HG02571 (cell line): ENCODE measurements at regions not wholly inside any gene's neighbourhood (a gene's known extent, or its start where the extent isn't known, plus 50 kb on each side); places are given as distances from the start of the nearest gene placed in this dataset.

Experiments
- ATAC-seq: cut with Tn5 transposase; IDR thresholded peaks from one replicate; pipeline ENCODE4 v1.9.1; 2021; ENCODE audit warnings: mild to moderate bottlenecking, moderate library complexity; ENCODE audit not compliant: unreplicated experiment

- no peak for ATAC-seq
These were observed 136.8 kb upstream of the EPHA4 start for GRCh38 chr2:221708902-221709301.

DNA sequence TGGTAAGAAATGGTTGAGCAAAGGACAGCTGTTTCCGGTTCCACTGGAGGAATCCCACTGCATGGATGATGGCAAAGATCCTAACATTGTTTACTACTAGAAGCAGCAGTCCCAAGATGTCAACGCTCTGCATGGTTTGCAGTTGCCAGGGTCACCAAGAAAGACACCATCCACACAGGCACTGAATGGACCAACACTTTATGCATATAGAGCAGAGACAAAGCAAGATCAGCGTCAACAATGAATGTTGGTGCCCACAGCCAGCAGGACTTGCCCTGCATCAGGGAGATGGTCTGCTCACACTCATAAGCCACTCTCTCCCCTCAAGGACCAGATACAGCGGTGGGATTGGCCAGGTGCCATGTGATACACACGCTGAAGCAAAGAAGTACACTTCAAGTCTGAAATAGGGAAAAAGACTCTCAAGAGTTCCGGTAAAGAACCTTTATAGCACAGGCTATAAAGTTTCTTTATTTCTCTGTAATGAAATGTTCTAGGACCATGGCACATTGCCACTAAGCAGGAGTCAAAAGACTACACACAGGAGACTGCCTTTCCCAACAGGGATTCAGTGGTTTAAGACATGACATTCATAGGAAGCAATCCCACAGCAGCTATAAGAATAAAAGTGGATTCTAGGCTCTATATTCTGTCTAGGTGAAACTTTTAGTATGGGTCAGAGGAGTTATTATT is 133.2 kb upstream of the EPHA4 start:
- ATAC-seq = no peak

DNA sequence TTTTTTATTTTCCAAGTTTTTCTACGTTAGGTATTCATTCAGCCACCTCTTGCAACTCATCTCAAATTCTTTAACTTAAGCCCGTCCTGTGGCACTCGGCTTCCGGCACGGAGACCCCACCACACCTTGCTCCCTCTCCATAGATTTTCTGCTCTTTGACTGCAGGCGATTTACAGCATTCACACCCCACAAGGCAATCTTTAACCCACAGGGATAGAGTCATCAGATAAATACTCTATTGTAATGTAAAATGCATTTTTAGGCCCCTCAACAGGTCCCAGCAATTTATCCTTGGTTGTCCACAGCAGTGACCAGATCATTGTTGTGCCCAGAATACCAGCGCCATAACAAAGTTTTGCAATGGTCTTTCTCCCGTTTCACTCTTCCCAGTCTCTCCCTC is 132.3 kb upstream of the EPHA4 start:
- ATAC-seq = no peak

GRCh38 chr2:221693365-221693764 is 121.3 kb upstream of the EPHA4 start:
- no peak for ATAC-seq

DNA sequence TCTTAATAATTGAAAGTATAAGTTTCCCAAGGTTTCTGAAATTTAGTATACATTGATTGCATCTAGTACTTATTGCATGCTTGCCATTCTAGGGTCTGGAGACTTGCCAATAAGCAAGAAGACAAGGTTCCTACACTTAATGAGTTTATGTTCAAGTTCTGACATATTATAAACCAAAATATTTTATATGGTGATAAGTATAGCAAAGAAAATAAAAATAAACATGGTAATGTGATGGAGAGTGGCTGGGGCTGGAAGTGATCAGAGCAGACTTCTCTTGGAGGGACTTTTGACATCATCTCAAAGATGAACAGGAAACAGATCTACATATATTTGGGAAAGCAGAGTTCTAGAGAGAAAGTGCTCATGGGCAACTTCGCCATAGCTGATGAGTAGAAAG is 119.5 kb upstream of the EPHA4 start:
- ATAC-seq = no peak

- ATAC-seq = no peak
These were observed 117.0 kb upstream of the EPHA4 start for GRCh38 chr2:221689140-221689539.

DNA sequence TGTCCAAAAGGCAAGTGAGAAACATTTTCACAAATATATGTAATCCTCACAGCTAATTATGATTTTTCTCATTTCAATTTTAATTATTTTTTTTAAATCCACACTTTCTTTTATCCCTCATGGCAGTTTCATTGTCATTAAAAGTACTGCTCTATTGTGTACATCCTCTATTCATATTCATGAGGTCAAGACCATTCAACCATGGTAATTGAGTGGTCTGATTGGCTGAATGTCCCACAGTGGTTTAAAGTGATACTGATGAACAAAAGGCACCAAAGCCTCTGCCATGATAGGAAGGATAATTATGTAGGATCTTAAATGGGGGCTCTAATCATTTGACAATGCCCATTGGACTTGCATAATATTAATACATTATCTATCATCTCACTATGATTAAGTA is 108.4 kb upstream of the EPHA4 start:
- ATAC-seq = no peak

GRCh38 chr2:221677688-221678087 is 105.6 kb upstream of the EPHA4 start:
- ATAC-seq = no peak

DNA sequence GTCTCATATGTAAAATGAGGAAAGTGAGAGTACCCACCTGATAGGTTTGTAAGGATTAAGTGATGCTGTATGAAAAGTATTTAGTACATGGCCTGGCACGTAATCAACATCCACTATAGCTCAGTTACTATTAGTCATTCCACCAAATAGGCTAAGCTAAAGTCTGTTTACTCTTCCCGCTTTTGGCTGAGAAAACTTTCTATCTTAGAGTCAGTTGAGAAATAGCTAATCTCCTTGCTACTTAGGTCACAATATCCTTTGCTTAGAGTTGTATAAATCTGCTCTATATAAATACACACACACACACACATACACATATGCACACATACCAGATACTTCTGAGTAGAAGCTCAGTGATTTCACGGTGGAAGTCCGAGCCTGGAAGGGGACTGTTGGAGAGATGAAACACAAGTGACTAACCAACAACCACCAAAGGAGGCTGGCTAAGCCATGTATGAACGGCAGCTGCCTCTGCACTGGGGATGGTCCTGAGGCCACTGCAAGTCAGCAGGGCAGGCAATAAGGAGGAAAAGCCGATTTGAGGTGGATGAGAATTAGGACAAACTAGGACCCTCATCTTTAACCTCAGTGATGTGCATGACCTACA is 104.6 kb upstream of the EPHA4 start:
- no peak for ATAC-seq

DNA sequence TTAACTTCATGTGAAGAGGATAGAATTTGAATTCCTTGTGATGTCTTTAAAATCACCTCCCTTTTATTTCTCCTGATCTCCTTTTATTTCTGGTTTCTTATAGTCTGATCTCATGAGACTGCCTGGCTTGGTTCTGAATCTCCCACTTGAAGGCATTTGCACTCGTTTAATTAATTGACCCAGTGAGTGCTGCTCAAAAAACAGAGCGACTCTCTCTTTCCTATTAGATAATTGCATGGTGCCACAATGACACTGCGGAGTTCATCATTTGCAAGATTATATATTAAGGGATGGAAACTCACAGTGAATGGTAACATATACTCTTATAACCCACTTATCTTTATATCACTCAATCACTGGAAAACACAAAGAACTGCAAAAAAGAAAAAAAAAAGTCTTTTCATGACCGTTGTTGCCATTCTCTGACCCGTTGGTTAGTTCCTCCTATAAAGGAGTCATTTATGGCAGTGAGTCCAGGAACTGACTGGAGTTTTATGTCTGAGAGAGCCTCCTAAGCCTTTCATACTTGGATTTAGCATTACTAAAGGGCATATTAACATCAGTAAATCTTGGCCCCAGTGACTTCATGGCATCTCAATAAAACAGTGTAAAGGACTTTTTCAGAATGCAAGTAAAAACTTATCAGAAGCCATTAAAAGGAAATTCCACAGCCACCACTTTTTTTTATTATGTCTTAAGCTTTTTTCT is 103.3 kb upstream of the EPHA4 start:
- no peak for ATAC-seq

DNA sequence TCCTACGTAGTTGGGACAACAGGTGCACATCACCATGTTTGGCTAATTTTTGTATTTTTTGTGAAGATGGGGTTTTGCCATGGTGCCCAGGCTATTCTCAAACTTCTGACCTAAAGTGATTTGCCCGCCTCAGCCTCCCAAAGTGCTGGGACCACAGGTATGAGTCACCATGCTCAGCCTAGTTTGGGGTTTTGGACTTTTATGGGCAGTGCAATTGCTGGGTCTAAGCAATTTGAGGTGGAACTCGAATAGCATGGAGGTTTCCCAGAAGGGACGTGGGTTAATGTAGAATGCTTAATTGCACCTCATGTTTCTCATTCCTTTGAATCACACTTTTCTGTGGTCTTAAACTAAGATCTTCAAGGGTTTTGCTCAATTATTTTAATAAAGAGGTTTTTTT is 102.3 kb upstream of the EPHA4 start:
- ATAC-seq = no peak

- ATAC-seq = no peak
These were observed 101.1 kb upstream of the EPHA4 start for GRCh38 chr2:221673248-221673647.

- no peak for ATAC-seq
These were observed 99.4 kb upstream of the EPHA4 start for GRCh38 chr2:221671515-221671914.

DNA sequence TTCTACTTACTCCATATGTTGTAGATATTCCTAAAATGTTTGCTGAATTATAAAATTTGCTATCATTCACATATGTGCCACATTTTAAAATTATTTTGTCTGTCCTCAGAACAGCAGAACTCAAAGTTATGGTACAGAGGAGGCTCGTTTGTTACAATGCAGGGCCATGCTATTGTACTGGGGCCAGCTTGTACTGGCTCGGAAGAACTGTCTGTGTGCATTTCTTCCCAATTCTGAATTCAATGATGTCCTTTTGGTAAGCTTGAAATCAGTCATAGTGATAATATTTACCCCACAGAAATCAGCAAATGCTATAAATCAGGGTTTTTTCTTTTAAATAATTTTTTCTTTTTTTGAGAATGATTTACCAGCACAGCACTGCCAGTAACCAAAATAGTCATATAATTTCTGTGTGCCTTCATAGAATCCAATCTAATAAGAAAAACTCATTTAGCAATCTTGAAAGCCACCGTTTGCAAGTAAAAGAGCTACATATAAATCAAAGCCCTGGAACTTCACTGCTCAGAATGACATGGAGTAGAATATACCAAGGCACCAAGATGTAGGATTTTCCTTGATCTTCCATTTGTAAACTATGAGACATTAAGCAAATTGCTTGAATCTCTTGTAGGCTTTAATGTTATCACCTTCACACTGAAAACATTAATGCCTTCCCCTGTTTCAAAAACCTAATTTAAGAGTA is 90.7 kb upstream of the EPHA4 start:
- no peak for ATAC-seq

- no peak for ATAC-seq
These were observed 85.7 kb upstream of the EPHA4 start for GRCh38 chr2:221657806-221658205.

GRCh38 chr2:221655300-221655699 is 83.2 kb upstream of the EPHA4 start:
- ATAC-seq = no peak

- ATAC-seq = no peak
These were observed 81.1 kb upstream of the EPHA4 start for GRCh38 chr2:221653182-221653581.

- ATAC-seq = no peak
These were observed 77.1 kb upstream of the EPHA4 start for GRCh38 chr2:221649051-221649775.

DNA sequence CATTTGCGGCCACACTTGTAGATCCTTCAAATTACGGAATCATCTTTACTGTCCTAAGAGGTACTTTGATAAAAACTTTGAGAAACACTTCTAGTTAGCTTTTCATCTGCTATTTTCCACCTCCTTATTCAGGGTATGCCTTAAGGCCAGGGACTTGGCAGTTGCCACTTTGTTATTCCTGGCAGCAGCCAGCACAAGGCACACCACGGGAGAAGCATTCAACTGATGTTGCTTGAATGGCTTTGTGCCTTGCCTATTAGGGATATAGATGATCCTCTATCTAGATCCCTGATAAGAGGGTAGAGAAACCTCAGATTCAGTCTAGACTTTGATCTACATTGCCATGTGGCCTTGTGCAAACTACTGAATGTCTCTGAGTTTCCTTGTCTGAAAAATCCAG is 70.3 kb upstream of the EPHA4 start:
- ATAC-seq = no peak

DNA sequence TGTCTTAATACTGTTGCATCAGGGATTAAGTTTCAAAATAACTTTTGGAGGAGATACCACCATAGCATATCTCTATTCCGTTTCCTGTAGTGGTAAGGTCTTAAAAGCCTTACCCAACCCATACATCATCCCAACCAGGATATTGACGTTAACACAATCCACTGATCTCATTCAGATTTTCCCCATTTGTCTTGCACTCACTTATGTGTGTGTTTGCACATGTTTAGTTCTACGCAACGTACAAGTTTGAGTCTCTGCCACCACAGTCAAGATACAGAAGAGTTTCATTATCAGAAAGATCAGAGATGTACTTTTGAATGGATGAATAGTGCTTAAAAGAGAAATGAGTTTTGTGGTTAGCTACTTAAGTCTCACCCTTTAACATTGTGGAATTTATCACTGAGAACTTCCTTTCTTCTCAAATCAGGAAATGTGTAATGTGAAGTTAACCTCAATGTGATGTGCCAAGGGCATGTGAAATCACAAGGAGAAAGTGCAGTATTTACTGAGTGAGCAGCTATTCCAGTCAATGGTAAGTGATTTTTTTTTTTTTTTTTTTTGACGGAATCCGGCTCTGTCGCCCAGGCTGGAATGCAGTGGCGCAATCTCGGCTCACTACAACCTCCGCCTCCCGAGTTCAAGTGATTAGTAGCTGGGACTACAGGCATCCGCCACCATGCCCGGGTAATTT is 69.2 kb upstream of the EPHA4 start:
- ATAC-seq = no peak
